ENCODE measurements at regions not wholly inside any gene's neighbourhood (a gene's known extent, or its start where the extent isn't known, plus 50 kb on each side); places are given as distances from the start of the nearest gene placed in this dataset.

DNA sequence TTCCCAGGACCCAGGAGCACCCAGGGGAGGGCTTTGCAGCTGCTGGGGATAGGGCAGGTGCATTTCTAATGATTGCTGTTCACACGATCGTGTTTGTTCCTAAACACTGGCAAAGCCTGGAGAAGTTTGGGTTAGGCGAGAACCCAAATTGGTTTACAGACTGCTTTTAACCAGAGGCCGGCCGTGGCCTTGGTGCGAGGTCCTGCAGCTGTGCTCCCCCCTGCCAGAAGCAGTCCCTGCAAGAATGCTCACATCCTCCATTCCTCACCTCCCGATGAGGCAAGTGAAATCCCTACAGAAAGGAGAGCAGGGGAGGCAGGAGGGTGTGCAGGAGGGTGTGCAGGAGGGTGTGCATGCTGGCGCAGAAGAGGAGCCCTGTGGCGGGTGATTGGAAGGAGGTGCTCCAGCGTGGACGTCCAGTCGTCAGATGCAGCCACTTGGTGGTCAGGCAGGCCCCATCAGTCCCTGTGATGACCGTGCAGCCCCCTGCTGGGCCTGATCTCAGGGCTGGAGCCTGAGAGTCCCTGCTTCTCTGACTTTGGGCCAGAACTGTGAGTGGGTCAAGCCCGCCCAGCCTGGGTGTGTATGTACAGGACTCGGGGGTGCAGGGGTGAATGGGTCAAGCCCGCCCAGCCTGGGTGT is 55.7 kb upstream of the FRMD1 start:
- WGBS, 5 donors, result 84 to 90% (median 87%) methylated on average over 14 to 16 of the region's 16 CpGs
- H3K4me1 ChIP-seq, result peaks cover 0 to 20% (median 19%) of the 10 kb centered on the region in 4 donors
- no peaks in the 10 kb centered on the region for H3K36me3 ChIP-seq
- H3K9me3 ChIP-seq, result no peaks in the 10 kb centered on the region
- no peak overlapping the region for H3K4me3 ChIP-seq
- intact Hi-C loops (cut with DNase I; ENCODE audit: low total_unique reads), result no loop called here
- TF ChIP-seq, protein P1, sequence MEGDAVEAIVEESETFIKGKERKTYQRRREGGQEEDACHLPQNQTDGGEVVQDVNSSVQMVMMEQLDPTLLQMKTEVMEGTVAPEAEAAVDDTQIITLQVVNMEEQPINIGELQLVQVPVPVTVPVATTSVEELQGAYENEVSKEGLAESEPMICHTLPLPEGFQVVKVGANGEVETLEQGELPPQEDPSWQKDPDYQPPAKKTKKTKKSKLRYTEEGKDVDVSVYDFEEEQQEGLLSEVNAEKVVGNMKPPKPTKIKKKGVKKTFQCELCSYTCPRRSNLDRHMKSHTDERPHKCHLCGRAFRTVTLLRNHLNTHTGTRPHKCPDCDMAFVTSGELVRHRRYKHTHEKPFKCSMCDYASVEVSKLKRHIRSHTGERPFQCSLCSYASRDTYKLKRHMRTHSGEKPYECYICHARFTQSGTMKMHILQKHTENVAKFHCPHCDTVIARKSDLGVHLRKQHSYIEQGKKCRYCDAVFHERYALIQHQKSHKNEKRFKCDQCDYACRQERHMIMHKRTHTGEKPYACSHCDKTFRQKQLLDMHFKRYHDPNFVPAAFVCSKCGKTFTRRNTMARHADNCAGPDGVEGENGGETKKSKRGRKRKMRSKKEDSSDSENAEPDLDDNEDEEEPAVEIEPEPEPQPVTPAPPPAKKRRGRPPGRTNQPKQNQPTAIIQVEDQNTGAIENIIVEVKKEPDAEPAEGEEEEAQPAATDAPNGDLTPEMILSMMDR (IDR thresholded peaks at IDR 0.05), result no peak
- TF ChIP-seq EP300 (IDR thresholded peaks at IDR 0.05), result no peak
- no peak for TF ChIP-seq POLR2A (IDR thresholded peaks at IDR 0.05)
- TF ChIP-seq POLR2AphosphoS5 (IDR thresholded peaks at IDR 0.05), result no peak
- H3K27ac ChIP-seq, result no peak overlapping the region
- no peak for DNase-seq
- no peaks in the 10 kb centered on the region for H3K27me3 ChIP-seq

DNA sequence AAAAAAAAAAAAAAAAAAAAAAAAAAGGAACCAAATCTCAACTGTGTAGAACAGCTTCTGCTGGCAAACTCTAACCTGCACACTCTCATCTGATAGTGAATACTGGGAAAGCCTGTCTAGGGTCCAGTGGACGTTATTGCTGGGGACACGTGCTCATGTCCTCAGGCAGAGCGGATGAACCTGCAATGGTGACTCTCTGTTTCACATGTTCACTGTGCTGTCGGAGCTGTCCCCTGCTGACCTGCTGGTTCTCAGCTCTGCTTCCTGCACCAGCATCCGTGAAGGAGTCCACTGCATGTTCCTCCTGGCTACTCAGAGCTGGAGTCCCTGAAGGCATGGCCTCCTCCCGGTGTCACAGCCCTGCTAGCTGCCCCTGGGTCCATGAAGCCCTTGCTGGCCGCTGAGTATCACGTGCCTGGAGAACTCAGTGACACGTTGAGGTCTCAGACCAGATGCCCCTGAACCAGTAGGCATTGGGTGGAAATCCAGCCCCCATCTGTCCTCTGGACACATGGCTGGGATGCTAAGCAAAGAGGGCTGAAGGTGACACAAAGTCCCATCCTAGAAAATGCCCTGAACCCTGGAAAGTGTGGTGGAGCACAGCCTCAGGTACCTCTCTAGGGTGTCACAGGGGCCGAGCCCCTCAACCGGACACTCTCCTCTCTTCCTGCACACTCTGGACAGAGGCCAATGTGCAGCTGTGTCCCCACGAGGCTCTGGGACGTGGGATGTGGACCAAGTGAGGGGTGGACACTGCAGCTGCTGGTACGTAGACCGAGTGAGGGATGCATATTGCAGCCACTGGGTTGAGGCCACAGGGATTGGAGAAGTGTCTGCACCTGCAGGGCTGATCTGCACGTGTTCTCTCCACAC is 54.9 kb upstream of the FRMD1 start:
- 71 to 78% (median 76%) methylated on average over 13 to 16 of the region's 16 CpGs for WGBS, 5 donors
- DNase-seq, result no peak
- no peaks in the 10 kb centered on the region for H3K9me3 ChIP-seq
- H3K27me3 ChIP-seq, result no peaks in the 10 kb centered on the region
- peaks cover 0 to 20% (median 19%) of the 10 kb centered on the region in 4 donors for H3K4me1 ChIP-seq
- intact Hi-C loops (cut with DNase I; ENCODE audit: low total_unique reads), result no loop called here
- peak overlapping the region in 2 of 4 donors; percentile 22 to 25 for H3K4me3 ChIP-seq
- H3K36me3 ChIP-seq, result no peaks in the 10 kb centered on the region
- TF ChIP-seq POLR2A (IDR thresholded peaks at IDR 0.05) (no peak), EP300 (IDR thresholded peaks at IDR 0.05) (no peak), POLR2AphosphoS5 (IDR thresholded peaks at IDR 0.05) (no peak)
- TF ChIP-seq, protein P1 (IDR thresholded peaks at IDR 0.05), result no peak
- no peak overlapping the region for H3K27ac ChIP-seq

DNA sequence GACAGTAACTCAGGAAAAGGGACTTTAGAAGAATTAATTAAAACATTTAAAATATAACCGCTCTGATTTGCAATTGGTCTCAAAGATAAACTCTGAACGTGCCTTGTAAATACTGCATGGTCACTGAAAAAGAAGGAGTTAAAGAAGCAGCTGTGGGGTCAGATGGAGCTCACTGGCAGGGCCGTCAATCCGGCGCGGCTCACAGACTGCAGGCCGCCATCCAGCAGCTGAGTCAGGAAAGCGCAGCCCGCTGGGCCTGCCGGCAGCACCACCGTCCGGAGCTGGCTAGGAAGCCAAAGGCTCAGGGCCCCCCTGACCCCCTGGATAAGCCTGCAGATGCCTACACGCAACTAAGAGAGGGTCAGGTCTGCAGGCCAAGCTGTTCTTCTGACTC is 54.2 kb upstream of the FRMD1 start:
- intact Hi-C loops (cut with DNase I; ENCODE audit: low total_unique reads), result no loop called here
- DNase-seq, result peak in 1 of 2 donors; percentile 67
- H3K27me3 ChIP-seq, result no peaks in the 10 kb centered on the region
- no peaks in the 10 kb centered on the region for H3K9me3 ChIP-seq
- peaks cover 0 to 20% (median 19%) of the 10 kb centered on the region in 4 donors for H3K4me1 ChIP-seq
- no peaks in the 10 kb centered on the region for H3K36me3 ChIP-seq
- no peak for TF ChIP-seq POLR2A (IDR thresholded peaks at IDR 0.05)
- TF ChIP-seq, protein P1 (IDR thresholded peaks at IDR 0.05), result peak in 2 of 7 experiments; percentile 1 to 7
- H3K4me3 ChIP-seq, result peak overlapping the region; percentile 9 to 25 (median 22)
- 20 to 36% (median 33%) methylated on average over 11 to 13 of the region's 13 CpGs for WGBS, 5 donors
- H3K27ac ChIP-seq, result peak overlapping the region in 2 of 5 donors; percentile 51 to 55

DNA sequence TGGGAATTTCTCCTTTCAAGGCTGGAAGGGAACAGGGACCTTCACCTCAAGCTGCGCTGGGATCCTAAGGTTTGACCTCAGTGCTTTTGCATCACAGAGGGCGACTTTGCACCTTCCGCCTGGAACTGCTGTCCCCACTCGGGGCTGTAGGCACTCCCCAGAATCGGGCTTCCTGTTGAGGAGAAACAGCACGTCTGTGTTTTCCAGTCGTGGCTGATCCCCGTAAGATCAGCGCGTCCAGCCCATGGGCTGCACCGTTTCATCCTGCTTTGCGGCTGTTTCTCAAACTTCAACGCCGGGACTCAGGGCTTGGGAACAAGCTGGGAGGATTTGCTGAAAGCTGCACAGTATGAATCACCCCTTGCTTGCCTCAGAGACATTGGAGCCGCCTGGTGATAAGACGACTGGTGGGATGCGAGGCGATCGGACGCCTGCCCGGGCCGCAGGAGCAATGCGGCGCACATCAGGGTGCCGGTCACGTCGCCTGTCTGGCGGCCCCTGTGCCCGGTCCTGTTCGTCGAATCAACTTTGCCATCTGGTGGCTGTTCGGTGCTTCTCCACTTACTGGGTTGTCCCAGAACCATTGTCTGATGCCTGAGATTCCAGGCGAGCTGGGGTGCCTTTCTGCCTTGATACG is 53.6 kb upstream of the FRMD1 start:
- intact Hi-C loops (cut with DNase I; ENCODE audit: low total_unique reads), result no loop called here
- Histone ChIP-seq H3K27ac (peak overlapping the region in 2 of 5 donors; percentile 51 to 55), H3K36me3 (no peaks in the 10 kb centered on the region), H3K27me3 (no peaks in the 10 kb centered on the region), H3K4me3 (peak overlapping the region; percentile 9 to 25 (median 22)), H3K9me3 (no peaks in the 10 kb centered on the region), H3K4me1 (peaks cover 0 to 20% (median 19%) of the 10 kb centered on the region in 4 donors)
- TF ChIP-seq, protein P1 (IDR thresholded peaks at IDR 0.05), result peak in 4 of 7 experiments; percentile 16 to 57 (median 36)
- TF ChIP-seq POLR2AphosphoS5 (IDR thresholded peaks at IDR 0.05) (peak in 1 of 3 donors; percentile 2), POLR2A (IDR thresholded peaks at IDR 0.05) (no peak), EP300 (IDR thresholded peaks at IDR 0.05) (no peak)
- WGBS, 5 donors, result 21 to 42% (median 36%) methylated on average over 28 to 34 of the region's 34 CpGs
- peak; percentile 58 to 84 for DNase-seq

Measured in stomach (tissue), 8 donors.